GM19239 (cell line): ENCODE measurements at regions not wholly inside any gene's neighbourhood (a gene's known extent, or its start where the extent isn't known, plus 50 kb on each side); places are given as distances from the start of the nearest gene placed in this dataset.

Experiments
- DNase-seq: peaks from one replicate; pipeline ENCODE4 v3.0.0; 2011; ENCODE audit warnings: low spot score; ENCODE audit not compliant: insufficient read length
- FAIRE-seq: peaks from 2 replicates; lab custom pipeline; 2011; peaks lifted over from hg19 to GRCh38; lab: Jason Lieb, UNC

GRCh38 chr4:126568652-126569570 is 1063.8 kb upstream of the INTU start:
- FAIRE-seq, result no peak

GRCh38 chr4:126572264-126572663 is 1060.5 kb upstream of the INTU start:
- no peak for DNase-seq
- no peak for FAIRE-seq

More at GRCh38 chr4:126568652-126569570, 1063.8 kb upstream of the INTU start:
- DNase-seq, result no peak

GRCh38 chr4:126582737-126583136 is 1050.0 kb upstream of the INTU start:
- FAIRE-seq (no peak), DNase-seq (no peak)

GRCh38 chr4:126583509-126583908 is 1049.2 kb upstream of the INTU start:
- no peak for DNase-seq
- no peak for FAIRE-seq

- DNase-seq (no peak), FAIRE-seq (no peak)
These were observed 1041.2 kb upstream of the INTU start for GRCh38 chr4:126591583-126591982.

- FAIRE-seq, result no peak
- no peak for DNase-seq
These were observed 1040.7 kb upstream of the INTU start for GRCh38 chr4:126592088-126592487.

- FAIRE-seq (no peak), DNase-seq (no peak)
These were observed 1039.1 kb upstream of the INTU start for GRCh38 chr4:126593626-126594025.

- no peak for DNase-seq
- no peak for FAIRE-seq
These were observed 1037.1 kb upstream of the INTU start for GRCh38 chr4:126595643-126596042.

GRCh38 chr4:126599746-126600145 is 1033.0 kb upstream of the INTU start:
- FAIRE-seq (no peak), DNase-seq (no peak)

- FAIRE-seq (no peak), DNase-seq (no peak)
These were observed 1029.5 kb upstream of the INTU start for GRCh38 chr4:126603210-126603609.

GRCh38 chr4:126603825-126604224 is 1028.9 kb upstream of the INTU start:
- FAIRE-seq (no peak), DNase-seq (no peak)

GRCh38 chr4:126604268-126604867 is 1028.4 kb upstream of the INTU start:
- DNase-seq (no peak), FAIRE-seq (no peak)

GRCh38 chr4:126610933-126611332 is 1021.8 kb upstream of the INTU start:
- FAIRE-seq (no peak), DNase-seq (no peak)

GRCh38 chr4:126611900-126612299 is 1020.9 kb upstream of the INTU start:
- no peak for FAIRE-seq
- DNase-seq, result no peak

- DNase-seq (no peak), FAIRE-seq (no peak)
These were observed 1018.4 kb upstream of the INTU start for GRCh38 chr4:126614356-126614855.

GRCh38 chr4:126616795-126617194 is 1016.0 kb upstream of the INTU start:
- FAIRE-seq, result no peak
- no peak for DNase-seq

GRCh38 chr4:126627255-126627654 is 1005.5 kb upstream of the INTU start:
- FAIRE-seq (no peak), DNase-seq (no peak)

GRCh38 chr4:126628933-126629332 is 1003.8 kb upstream of the INTU start:
- DNase-seq (no peak), FAIRE-seq (no peak)

- FAIRE-seq (no peak), DNase-seq (no peak)
These were observed 1002.5 kb upstream of the INTU start for GRCh38 chr4:126630230-126630629.

- FAIRE-seq (no peak), DNase-seq (no peak)
These were observed 999.5 kb upstream of the INTU start for GRCh38 chr4:126633306-126633705.

GRCh38 chr4:126637706-126638105 is 995.1 kb upstream of the INTU start:
- no peak for DNase-seq
- no peak for FAIRE-seq
